ENCODE measurements at regions not wholly inside any gene's neighbourhood (a gene's known extent, or its start where the extent isn't known, plus 50 kb on each side); places are given as distances from the start of the nearest gene placed in this dataset.

GRCh38 chr13:80400865-80401426 lies 60.0 kb upstream of the SPRY2 start:
- no peak for TF ChIP-seq CTCF (IDR thresholded peaks at IDR 0.05)
- no peak for TF ChIP-seq POLR2A (IDR thresholded peaks at IDR 0.05)
